Esophagus (tissue), 2 donors: ENCODE measurements at regions not wholly inside any gene's neighbourhood (a gene's known extent, or its start where the extent isn't known, plus 50 kb on each side); places are given as distances from the start of the nearest gene placed in this dataset.
"Not testable (repeated sequence)": the region's sequence is repeated elsewhere in the genome, so short reads cannot be mapped to it uniquely, and the experiment has no call there.

ENCODE experiments used
- H3K27ac ChIP-seq, 2 donors: one replicate each; pipeline ENCODE4 v1.5.1; 2013; ENCODE audit warnings: low read depth in 2 of 2, mild to moderate bottlenecking in 2 of 2, inconsistent platforms in 1 of 2, low read length in 1 of 2, moderate library complexity in 1 of 2
- H3K27me3 ChIP-seq, 2 donors: one replicate each; pipeline ENCODE4 v1.6.1; 2013; ENCODE audit warnings: low read length in 2 of 2, control low read depth in 1 of 2, mild to moderate bottlenecking in 1 of 2; ENCODE audit not compliant: insufficient read depth in 2 of 2, control insufficient read depth in 1 of 2
- H3K36me3 ChIP-seq, 2 donors: one replicate each; pipeline ENCODE4 v1.6.1; 2013; ENCODE audit warnings: low read length in 1 of 2; ENCODE audit not compliant: control insufficient read depth in 2 of 2, insufficient read depth in 2 of 2
- H3K4me1 ChIP-seq, 2 donors: one replicate each; pipeline ENCODE4 v1.6.1; 2013; ENCODE audit warnings: low read length in 1 of 2; ENCODE audit not compliant: control insufficient read depth in 2 of 2, insufficient read depth in 2 of 2
- H3K4me3 ChIP-seq, 2 donors: one replicate each; pipeline ENCODE4 v1.5.1; 2013; ENCODE audit warnings: low read length in 2 of 2, mild to moderate bottlenecking in 2 of 2, low read depth in 1 of 2, moderate library complexity in 1 of 2
- H3K9me3 ChIP-seq, 2 donors: one replicate each; pipeline ENCODE4 v1.6.1; 2013; ENCODE audit warnings: mild to moderate bottlenecking in 2 of 2, low read depth in 1 of 2, low read length in 1 of 2, moderate library complexity in 1 of 2; ENCODE audit not compliant: control insufficient read depth in 2 of 2, insufficient read depth in 1 of 2
- WGBS, 2 donors: extraction: QIAGEN DNeasy Blood & Tissue Kit; methylation state at CpG; one replicate each; pipeline ENCODE4 v1.1.7; 2013; 5-methylcytosine and 5-hydroxymethylcytosine counted together
- donor health status: healthy with polysubstance abuse.
- donor health status: Bipolar disorder and iron deficiency.

- no peak overlapping the region for H3K4me3 ChIP-seq
- H3K27ac ChIP-seq = peak overlapping the region in 1 of 2 donors; percentile 62
- no peaks in the 10 kb centered on the region for H3K36me3 ChIP-seq
- no peaks in the 10 kb centered on the region for H3K27me3 ChIP-seq
- H3K9me3 ChIP-seq = no peaks in the 10 kb centered on the region
- WGBS, 2 donors = 73 to 82% methylated on average over 6 of the region's 6 CpGs
- peaks cover 0 to 2% of the 10 kb centered on the region in 2 donors for H3K4me1 ChIP-seq
Observed at GRCh38 chr22:36088292-36088691, 59.7 kb upstream of the RBFOX2 start.

- Histone ChIP-seq H3K4me1 (peaks cover 0 to 2% of the 10 kb centered on the region in 2 donors), H3K9me3 (no peaks in the 10 kb centered on the region), H3K36me3 (no peaks in the 10 kb centered on the region), H3K4me3 (no peak overlapping the region), H3K27ac (peak overlapping the region in 1 of 2 donors; percentile 62), H3K27me3 (no peaks in the 10 kb centered on the region)
- WGBS, 2 donors = 85 to 89% methylated on average over 5 of the region's 5 CpGs
Observed at GRCh38 chr22:36087784-36088183, 59.2 kb upstream of the RBFOX2 start.

DNA sequence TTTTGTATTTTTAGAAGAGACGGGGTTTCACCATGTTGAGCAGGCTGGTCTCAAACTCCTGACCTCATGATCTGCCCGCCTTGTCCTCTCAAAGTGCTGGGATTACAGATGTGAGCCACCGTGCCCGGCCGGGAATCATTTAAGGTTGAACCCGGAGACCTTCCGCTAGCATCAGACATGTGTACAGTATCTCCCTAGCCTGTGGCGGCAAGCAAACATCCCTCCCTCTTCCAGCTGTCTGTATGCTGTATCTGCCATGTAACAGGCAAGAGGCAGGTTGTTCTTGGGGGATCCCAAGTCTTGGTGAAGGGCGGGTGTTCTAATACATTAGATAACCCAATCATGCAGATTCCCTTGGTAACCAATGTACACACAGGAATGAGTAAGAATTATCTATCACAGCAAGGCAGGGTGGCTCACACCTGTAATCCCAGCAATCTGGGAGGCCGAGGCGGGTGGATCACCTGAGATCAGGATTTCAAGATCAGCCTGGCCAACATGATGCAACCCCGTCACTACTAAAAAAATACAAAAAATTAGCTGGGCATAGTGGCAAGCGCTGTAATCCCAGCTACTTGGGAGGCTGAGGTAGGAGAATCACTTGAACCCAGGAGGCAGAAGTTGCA is 58.1 kb upstream of the RBFOX2 start:
- WGBS, 2 donors = 94 to 96% methylated on average over 13 of the region's 13 CpGs

DNA sequence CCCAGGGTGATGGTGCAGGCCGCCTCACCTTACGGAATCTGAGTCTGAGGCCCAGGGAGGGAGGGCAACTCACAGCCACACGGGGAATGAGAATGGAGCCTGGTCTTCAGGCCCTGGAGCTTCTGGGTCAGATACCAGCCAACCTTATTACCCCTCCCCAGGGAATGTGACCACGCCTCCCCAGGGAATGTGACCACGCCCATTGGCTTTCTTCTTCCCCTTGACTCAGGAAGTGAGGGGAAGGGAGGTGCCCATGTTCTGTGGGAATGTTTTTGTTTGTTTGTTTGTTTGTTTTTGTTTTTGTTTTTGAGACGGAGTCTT is 57.5 kb upstream of the RBFOX2 start:
- 79 to 82% methylated on average over 6 of the region's 6 CpGs for whole genome bisulfite sequencing, 2 donors
- Histone ChIP-seq H3K27me3 (no peaks in the 10 kb centered on the region), H3K9me3 (no peaks in the 10 kb centered on the region), H3K4me1 (peaks cover 0 to 2% of the 10 kb centered on the region in 2 donors), H3K27ac (no peak overlapping the region), H3K4me3 (no peak overlapping the region), H3K36me3 (no peaks in the 10 kb centered on the region)

More for the DNA sequence above, 58.1 kb upstream of the RBFOX2 start:
- Histone ChIP-seq H3K4me3 (no peak overlapping the region), H3K27me3 (no peaks in the 10 kb centered on the region), H3K9me3 (no peaks in the 10 kb centered on the region), H3K27ac (no peak overlapping the region), H3K4me1 (peaks cover 0 to 2% of the 10 kb centered on the region in 2 donors), H3K36me3 (no peaks in the 10 kb centered on the region)

DNA sequence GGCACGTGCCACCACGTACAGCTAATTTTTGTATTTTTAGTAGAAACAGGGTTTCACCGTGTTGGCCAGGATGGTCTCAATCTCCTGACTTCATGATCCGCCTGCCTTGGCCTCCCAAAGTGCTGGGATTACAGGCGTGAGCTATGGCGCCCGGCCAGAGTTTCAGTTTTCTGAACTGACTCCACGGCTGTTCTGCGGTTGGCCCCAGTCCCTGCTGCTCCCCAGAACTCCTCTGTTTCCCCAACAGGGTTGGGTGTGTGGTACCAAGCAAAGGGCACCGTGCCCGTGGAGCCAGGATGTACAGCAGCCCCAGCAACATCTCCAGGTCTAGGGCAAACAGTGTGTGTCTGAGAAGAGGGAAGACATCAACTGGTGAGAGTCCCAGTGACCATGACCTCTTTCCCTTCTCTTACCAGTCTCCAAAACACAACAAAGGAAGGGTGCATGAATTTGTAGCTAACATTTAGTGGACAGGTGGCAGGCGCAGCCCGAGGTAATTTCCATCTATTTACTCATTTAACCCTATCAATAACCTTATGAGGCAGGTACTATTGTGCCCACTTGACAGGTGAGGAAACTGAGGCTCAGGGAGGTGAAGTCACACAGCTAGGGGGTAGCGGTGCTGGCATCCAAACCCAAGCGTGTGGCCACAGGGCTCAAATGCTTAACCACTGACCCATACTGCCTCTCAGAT is 57.0 kb upstream of the RBFOX2 start:
- no peaks in the 10 kb centered on the region for H3K36me3 ChIP-seq
- no peak overlapping the region for H3K4me3 ChIP-seq
- H3K9me3 ChIP-seq = no peaks in the 10 kb centered on the region
- 84 to 86% methylated on average over 15 of the region's 15 CpGs for WGBS, 2 donors
- H3K4me1 ChIP-seq = peaks cover 0 to 2% of the 10 kb centered on the region in 2 donors
- no peaks in the 10 kb centered on the region for H3K27me3 ChIP-seq
- H3K27ac ChIP-seq = no peak overlapping the region

GRCh38 chr22:36084717-36085116 is 56.1 kb upstream of the RBFOX2 start:
- WGBS, 2 donors = 70 to 72% methylated on average over 5 of the region's 5 CpGs

DNA sequence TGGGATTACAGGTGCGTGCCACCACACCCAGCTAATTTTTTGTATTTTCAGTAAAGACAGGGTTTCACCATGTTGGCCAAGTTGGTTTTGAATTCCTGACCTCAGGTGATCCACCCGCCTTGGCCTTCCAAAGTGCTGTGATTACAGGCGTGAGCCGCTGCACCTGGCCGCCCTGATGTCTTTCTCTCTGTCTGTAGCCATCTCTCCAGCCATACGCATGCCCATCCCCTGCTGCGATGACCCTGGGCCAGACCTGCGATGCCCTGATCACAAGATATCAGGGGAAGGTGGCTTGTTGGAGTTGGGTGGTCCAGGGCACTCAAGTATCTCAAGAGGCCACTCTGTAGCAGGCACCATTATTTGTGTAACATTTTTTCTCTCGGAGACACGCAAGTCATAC is 54.4 kb upstream of the RBFOX2 start:
- H3K27me3 ChIP-seq = no peaks in the 10 kb centered on the region
- no peaks in the 10 kb centered on the region for H3K9me3 ChIP-seq
- H3K4me3 ChIP-seq = no peak overlapping the region
- no peaks in the 10 kb centered on the region for H3K36me3 ChIP-seq
- peaks cover 0 to 2% of the 10 kb centered on the region in 2 donors for H3K4me1 ChIP-seq
- H3K27ac ChIP-seq = no peak overlapping the region
- WGBS, 2 donors = 95 to 96% methylated on average over 10 of the region's 10 CpGs

More at GRCh38 chr22:36084717-36085116, 56.1 kb upstream of the RBFOX2 start:
- H3K4me1 ChIP-seq = peaks cover 0 to 2% of the 10 kb centered on the region in 2 donors
- no peaks in the 10 kb centered on the region for H3K9me3 ChIP-seq
- H3K27ac ChIP-seq = no peak overlapping the region
- H3K36me3 ChIP-seq = no peaks in the 10 kb centered on the region
- no peak overlapping the region for H3K4me3 ChIP-seq
- no peaks in the 10 kb centered on the region for H3K27me3 ChIP-seq

- peak overlapping the region in 1 of 2 donors; percentile 18 for H3K27ac ChIP-seq
- H3K36me3 ChIP-seq = no peaks in the 10 kb centered on the region
- no peaks in the 10 kb centered on the region for H3K9me3 ChIP-seq
- no peaks in the 10 kb centered on the region for H3K4me1 ChIP-seq
- H3K4me3 ChIP-seq = no peak overlapping the region
- H3K27me3 ChIP-seq = no peaks in the 10 kb centered on the region
- WGBS, 2 donors = 88 to 90% methylated on average over 6 of the region's 6 CpGs
Observed at GRCh38 chr22:36081023-36081431, 52.4 kb upstream of the RBFOX2 start.

DNA sequence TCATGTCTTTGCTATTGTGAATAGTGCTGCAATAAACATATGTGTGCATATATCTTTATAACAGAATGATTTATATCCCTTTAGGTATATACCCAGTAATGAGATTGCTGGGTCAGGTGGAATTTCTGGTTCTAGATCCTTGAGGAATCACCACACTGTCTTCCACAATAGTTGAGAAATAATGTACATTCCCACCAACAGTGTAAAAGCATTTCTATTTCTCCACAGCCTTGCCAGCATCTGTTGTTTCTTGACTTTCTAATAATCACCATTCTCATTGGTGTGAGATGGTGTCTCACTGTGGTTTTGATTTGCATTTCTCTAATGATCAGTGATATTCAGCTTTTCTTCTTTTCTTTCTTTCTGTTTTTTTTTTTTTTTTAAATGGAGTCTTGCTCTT is 51.7 kb upstream of the RBFOX2 start:
- not testable (repeated sequence) for H3K27ac ChIP-seq, H3K27me3 ChIP-seq, H3K4me3 ChIP-seq, H3K4me1 ChIP-seq, H3K36me3 ChIP-seq, H3K9me3 ChIP-seq

DNA sequence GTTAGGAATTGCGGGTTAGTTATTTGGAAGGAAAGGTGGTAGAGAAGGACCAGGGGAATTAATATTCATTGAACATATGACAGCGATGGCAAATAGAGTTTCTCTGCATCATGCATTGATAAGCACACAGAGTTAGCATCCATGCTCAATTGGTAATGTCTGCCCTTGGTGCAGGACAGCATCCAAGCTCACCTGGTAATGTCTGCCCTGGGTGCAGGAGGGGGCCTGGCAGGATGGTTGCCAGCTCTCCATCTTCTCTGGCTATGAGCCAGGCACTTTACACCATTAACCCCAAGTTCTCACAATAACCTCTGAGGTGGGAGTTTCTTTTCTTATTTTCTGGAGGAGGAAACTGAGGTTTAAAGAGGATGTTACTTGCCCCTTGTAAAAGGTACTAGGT is 50.4 kb upstream of the RBFOX2 start:
- Histone ChIP-seq H3K27ac (no peak overlapping the region), H3K27me3 (no peaks in the 10 kb centered on the region), H3K4me3 (no peak overlapping the region), H3K36me3 (no peaks in the 10 kb centered on the region), H3K9me3 (no peaks in the 10 kb centered on the region), H3K4me1 (no peaks in the 10 kb centered on the region)
- WGBS, 2 donors = 88 to 97% methylated on average over 2 of the region's 2 CpGs
